Epithelial cell of proximal tubule (primary cell): ENCODE measurements at regions not wholly inside any gene's neighbourhood (a gene's known extent, or its start where the extent isn't known, plus 50 kb on each side); places are given as distances from the start of the nearest gene placed in this dataset.

ENCODE experiments used
- DNase-seq: peaks from one replicate; pipeline ENCODE4 v3.0.0-alpha.2; 2011; ENCODE audit warnings: low read depth
- H3K4me3 ChIP-seq: 2 replicates; pipeline ENCODE4 v1.5.1; 2011; ENCODE audit warnings: low read depth, mild to moderate bottlenecking, low read length
- TF ChIP-seq, protein P1 (sequence below): conservative IDR thresholded peaks from 2 replicates; pipeline ENCODE4 v1.5.1; 2012; ENCODE audit warnings: low read depth, mild to moderate bottlenecking, low read length

GRCh38 chr22:41041532-41041931 lies 50.9 kb upstream of the EP300 start:
- TF ChIP-seq, protein P1, sequence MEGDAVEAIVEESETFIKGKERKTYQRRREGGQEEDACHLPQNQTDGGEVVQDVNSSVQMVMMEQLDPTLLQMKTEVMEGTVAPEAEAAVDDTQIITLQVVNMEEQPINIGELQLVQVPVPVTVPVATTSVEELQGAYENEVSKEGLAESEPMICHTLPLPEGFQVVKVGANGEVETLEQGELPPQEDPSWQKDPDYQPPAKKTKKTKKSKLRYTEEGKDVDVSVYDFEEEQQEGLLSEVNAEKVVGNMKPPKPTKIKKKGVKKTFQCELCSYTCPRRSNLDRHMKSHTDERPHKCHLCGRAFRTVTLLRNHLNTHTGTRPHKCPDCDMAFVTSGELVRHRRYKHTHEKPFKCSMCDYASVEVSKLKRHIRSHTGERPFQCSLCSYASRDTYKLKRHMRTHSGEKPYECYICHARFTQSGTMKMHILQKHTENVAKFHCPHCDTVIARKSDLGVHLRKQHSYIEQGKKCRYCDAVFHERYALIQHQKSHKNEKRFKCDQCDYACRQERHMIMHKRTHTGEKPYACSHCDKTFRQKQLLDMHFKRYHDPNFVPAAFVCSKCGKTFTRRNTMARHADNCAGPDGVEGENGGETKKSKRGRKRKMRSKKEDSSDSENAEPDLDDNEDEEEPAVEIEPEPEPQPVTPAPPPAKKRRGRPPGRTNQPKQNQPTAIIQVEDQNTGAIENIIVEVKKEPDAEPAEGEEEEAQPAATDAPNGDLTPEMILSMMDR = no peak
- no peak for DNase-seq

More at GRCh38 chr22:41041532-41041931, 50.9 kb upstream of the EP300 start:
- H3K4me3 ChIP-seq = no peak overlapping the region
